Liver (tissue), 8 donors: ENCODE measurements at regions not wholly inside any gene's neighbourhood (a gene's known extent, or its start where the extent isn't known, plus 50 kb on each side); places are given as distances from the start of the nearest gene placed in this dataset.

Experiments
- DNase-seq: peaks from one replicate; pipeline ENCODE4 v3.0.0-alpha.2; 2017; ENCODE audit warnings: low spot score
- H3K27ac ChIP-seq, 2 donors: one replicate each; pipeline ENCODE4 v1.7.0; 2013; ENCODE audit warnings: inconsistent platforms in 2 of 2, low read length in 2 of 2, control low read depth in 1 of 2, low read depth in 1 of 2, mild to moderate bottlenecking in 1 of 2
- H3K27me3 ChIP-seq, 4 donors: one replicate each; pipeline versions ENCODE4 v1.6.1 to v1.7.0; 2013; ENCODE audit warnings: low read length in 3 of 4, inconsistent platforms in 1 of 4, mild to moderate bottlenecking in 1 of 4, moderate library complexity in 1 of 4; ENCODE audit not compliant: control insufficient read depth in 4 of 4, insufficient read depth in 4 of 4
- H3K36me3 ChIP-seq, 4 donors: one replicate each; pipeline versions ENCODE4 v1.6.1 to v1.7.0; 2013; ENCODE audit warnings: low read length in 3 of 4, mild to moderate bottlenecking in 3 of 4, low read depth in 1 of 4, moderate library complexity in 1 of 4; ENCODE audit not compliant: control insufficient read depth in 4 of 4, insufficient read depth in 3 of 4
- H3K4me1 ChIP-seq, 4 donors: one replicate each; pipeline versions ENCODE4 v1.6.1 to v1.7.0; 2013; ENCODE audit warnings: low read length in 3 of 4, mild to moderate bottlenecking in 3 of 4, moderate library complexity in 1 of 4; ENCODE audit not compliant: control insufficient read depth in 4 of 4, insufficient read depth in 4 of 4
- H3K4me3 ChIP-seq, 3 donors: one replicate each; pipeline versions ENCODE4 v1.6.1 to v1.7.0; 2013; ENCODE audit warnings: low read length in 3 of 3, control low read depth in 1 of 3, low read depth in 1 of 3, mild to moderate bottlenecking in 1 of 3
- H3K9ac ChIP-seq, 2 donors: one replicate each; pipeline ENCODE4 v1.7.0; 2013; ENCODE audit warnings: low read length in 2 of 2, mild to moderate bottlenecking in 2 of 2, moderate library complexity in 2 of 2, control low read depth in 1 of 2, low read depth in 1 of 2
- H3K9me3 ChIP-seq, 4 donors: one replicate each; pipeline versions ENCODE4 v1.6.1 to v1.7.0; 2013; ENCODE audit warnings: low read length in 3 of 4; ENCODE audit not compliant: control insufficient read depth in 4 of 4
- ATF3 ChIP-seq: IDR thresholded peaks from 2 replicates; pipeline ENCODE4 v1.6.1; 2016; ENCODE audit warnings: antibody characterized with exemption
- EGR1 ChIP-seq, 2 donors: IDR thresholded peaks; 2 replicates each; pipeline ENCODE4 v1.6.1; 2016 to 2018; ENCODE audit warnings: antibody characterized with exemption in 2 of 2, low read depth in 2 of 2
- FOXA1 ChIP-seq: IDR thresholded peaks from 2 replicates; pipeline ENCODE4 v1.6.1; 2016; ENCODE audit warnings: antibody characterized with exemption
- FOXA2 ChIP-seq: IDR thresholded peaks from 2 replicates; pipeline ENCODE4 v1.6.1; 2016; ENCODE audit warnings: antibody characterized with exemption
- GABPA ChIP-seq, 2 donors: IDR thresholded peaks in 1 of 2; conservative IDR thresholded peaks in 1 of 2; 2 replicates each; pipeline ENCODE4 v1.6.1; 2016; ENCODE audit warnings: antibody characterized with exemption in 2 of 2, mild to moderate bottlenecking in 1 of 2, moderate library complexity in 1 of 2
- HNF4A ChIP-seq, 2 donors: conservative IDR thresholded peaks; 2 replicates each; pipeline ENCODE4 v1.6.1; 2016; ENCODE audit warnings: antibody characterized with exemption in 2 of 2, mild to moderate bottlenecking in 2 of 2
- HNF4G ChIP-seq: IDR thresholded peaks from 2 replicates; pipeline ENCODE4 v1.6.1; 2016; ENCODE audit warnings: antibody characterized with exemption
- JUND ChIP-seq, 2 donors: IDR thresholded peaks; 2 replicates each; pipeline ENCODE4 v1.6.1; 2016; ENCODE audit warnings: antibody characterized with exemption in 2 of 2
- NR2F2 ChIP-seq: IDR thresholded peaks from 2 replicates; pipeline ENCODE4 v1.6.1; 2016; ENCODE audit warnings: antibody characterized with exemption
- RAD21 ChIP-seq, 2 donors: IDR thresholded peaks; 2 replicates each; pipeline ENCODE4 v1.6.1; 2016; ENCODE audit warnings: antibody characterized with exemption in 2 of 2, mild to moderate bottlenecking in 2 of 2
- REST ChIP-seq: IDR thresholded peaks from 2 replicates; pipeline ENCODE4 v1.6.1; 2016; ENCODE audit warnings: antibody characterized with exemption, mild to moderate bottlenecking
- RXRA ChIP-seq, 2 donors: IDR thresholded peaks; 2 replicates each; pipeline ENCODE4 v1.6.1; 2017 to 2018; ENCODE audit warnings: antibody characterized with exemption in 2 of 2, mild to moderate bottlenecking in 1 of 2
- SP1 ChIP-seq: IDR thresholded peaks from 2 replicates; pipeline ENCODE4 v1.6.1; 2018; ENCODE audit warnings: antibody characterized with exemption, mild to moderate bottlenecking
- TAF1 ChIP-seq: conservative IDR thresholded peaks from 2 replicates; pipeline ENCODE4 v1.6.1; 2016; ENCODE audit warnings: antibody characterized with exemption, mild to moderate bottlenecking
- YY1 ChIP-seq: IDR thresholded peaks from 2 replicates; pipeline ENCODE4 v1.6.1; 2016; ENCODE audit warnings: antibody characterized with exemption, mild to moderate bottlenecking
- WGBS: extraction: QIAGEN DNeasy Blood & Tissue Kit; methylation state at CpG from one replicate; pipeline ENCODE4 v1.1.7; 2013; 5-methylcytosine and 5-hydroxymethylcytosine counted together
- TF ChIP-seq, protein P1 (sequence below): IDR thresholded peaks from 2 replicates; pipeline ENCODE4 v1.6.1; 2016; ENCODE audit warnings: antibody characterized with exemption
- TF ChIP-seq, protein P2 (sequence below): fragments of 150-350 bp; IDR thresholded peaks from 2 replicates; pipeline ENCODE4 v1.5.1; 2017; ENCODE audit warnings: improper control_type of control experiment, low read depth, low read length; ENCODE audit not compliant: missing input control
- TF ChIP-seq, protein P3 (sequence below): IDR thresholded peaks from 2 replicates; pipeline ENCODE4 v1.6.1; 2016; ENCODE audit warnings: antibody characterized with exemption
- donor health status: healthy.
- donor health status: healthy.
- donor health status: healthy.
- donor health status: healthy.
- donor health status: healthy.

DNA sequence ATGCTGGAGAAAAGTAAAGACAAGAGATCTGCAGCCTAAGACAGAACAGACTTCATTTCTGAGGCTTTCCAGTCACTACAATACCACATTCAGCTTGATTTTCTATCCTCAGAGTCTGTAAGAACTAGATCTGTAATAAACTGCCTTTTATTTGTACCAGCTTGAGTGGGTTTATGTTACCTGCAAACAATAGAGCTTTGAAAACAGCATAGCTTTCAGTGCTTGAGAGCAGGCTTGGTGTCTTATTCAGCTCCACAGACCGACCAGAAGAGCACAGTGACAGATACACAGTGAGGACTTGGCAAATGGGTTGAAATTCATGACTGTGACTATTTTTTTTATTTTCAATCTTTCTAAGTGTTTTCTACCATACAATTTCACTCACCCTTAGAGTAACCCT lies 207.8 kb upstream of the OTX2 start:
- WGBS, result 73% methylated on average over 1 of the region's 1 CpG
- H3K9me3 ChIP-seq, result no peaks in the 10 kb centered on the region
- H3K4me3 ChIP-seq, result no peak overlapping the region
- no peak for DNase-seq
- TF ChIP-seq GABPA (IDR thresholded peaks at IDR 0.05 in 1 of 2, conservative IDR thresholded peaks at IDR 0.05 in 1 of 2), result no peak
- TF ChIP-seq JUND (IDR thresholded peaks at IDR 0.05), result no peak
- no peak for TF ChIP-seq ATF3
- TF ChIP-seq HNF4A (conservative IDR thresholded peaks at IDR 0.05), result no peak
- TF ChIP-seq FOXA2, result no peak
- TF ChIP-seq HNF4G, result no peak
- TF ChIP-seq, protein P1, sequence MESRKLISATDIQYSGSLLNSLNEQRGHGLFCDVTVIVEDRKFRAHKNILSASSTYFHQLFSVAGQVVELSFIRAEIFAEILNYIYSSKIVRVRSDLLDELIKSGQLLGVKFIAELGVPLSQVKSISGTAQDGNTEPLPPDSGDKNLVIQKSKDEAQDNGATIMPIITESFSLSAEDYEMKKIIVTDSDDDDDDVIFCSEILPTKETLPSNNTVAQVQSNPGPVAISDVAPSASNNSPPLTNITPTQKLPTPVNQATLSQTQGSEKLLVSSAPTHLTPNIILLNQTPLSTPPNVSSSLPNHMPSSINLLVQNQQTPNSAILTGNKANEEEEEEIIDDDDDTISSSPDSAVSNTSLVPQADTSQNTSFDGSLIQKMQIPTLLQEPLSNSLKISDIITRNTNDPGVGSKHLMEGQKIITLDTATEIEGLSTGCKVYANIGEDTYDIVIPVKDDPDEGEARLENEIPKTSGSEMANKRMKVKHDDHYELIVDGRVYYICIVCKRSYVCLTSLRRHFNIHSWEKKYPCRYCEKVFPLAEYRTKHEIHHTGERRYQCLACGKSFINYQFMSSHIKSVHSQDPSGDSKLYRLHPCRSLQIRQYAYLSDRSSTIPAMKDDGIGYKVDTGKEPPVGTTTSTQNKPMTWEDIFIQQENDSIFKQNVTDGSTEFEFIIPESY, result no peak
- no peak for TF ChIP-seq YY1
- no peak for TF ChIP-seq RAD21 (IDR thresholded peaks at IDR 0.05)
- no peak for TF ChIP-seq REST
- TF ChIP-seq RXRA (IDR thresholded peaks at IDR 0.05), result no peak
- no peak for TF ChIP-seq TAF1
- TF ChIP-seq, protein P2, sequence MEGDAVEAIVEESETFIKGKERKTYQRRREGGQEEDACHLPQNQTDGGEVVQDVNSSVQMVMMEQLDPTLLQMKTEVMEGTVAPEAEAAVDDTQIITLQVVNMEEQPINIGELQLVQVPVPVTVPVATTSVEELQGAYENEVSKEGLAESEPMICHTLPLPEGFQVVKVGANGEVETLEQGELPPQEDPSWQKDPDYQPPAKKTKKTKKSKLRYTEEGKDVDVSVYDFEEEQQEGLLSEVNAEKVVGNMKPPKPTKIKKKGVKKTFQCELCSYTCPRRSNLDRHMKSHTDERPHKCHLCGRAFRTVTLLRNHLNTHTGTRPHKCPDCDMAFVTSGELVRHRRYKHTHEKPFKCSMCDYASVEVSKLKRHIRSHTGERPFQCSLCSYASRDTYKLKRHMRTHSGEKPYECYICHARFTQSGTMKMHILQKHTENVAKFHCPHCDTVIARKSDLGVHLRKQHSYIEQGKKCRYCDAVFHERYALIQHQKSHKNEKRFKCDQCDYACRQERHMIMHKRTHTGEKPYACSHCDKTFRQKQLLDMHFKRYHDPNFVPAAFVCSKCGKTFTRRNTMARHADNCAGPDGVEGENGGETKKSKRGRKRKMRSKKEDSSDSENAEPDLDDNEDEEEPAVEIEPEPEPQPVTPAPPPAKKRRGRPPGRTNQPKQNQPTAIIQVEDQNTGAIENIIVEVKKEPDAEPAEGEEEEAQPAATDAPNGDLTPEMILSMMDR, result no peak
- TF ChIP-seq SP1, result no peak
- TF ChIP-seq, protein P3, sequence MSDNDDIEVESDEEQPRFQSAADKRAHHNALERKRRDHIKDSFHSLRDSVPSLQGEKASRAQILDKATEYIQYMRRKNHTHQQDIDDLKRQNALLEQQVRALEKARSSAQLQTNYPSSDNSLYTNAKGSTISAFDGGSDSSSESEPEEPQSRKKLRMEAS, result no peak
- no peak for TF ChIP-seq FOXA1
- no peak for TF ChIP-seq NR2F2
- no peak for TF ChIP-seq EGR1 (IDR thresholded peaks at IDR 0.05; ENCODE audit: low read depth in 2 of 2)
- H3K27ac ChIP-seq, result no peak overlapping the region
- H3K4me1 ChIP-seq, result no peaks in the 10 kb centered on the region
- no peaks in the 10 kb centered on the region for H3K36me3 ChIP-seq
- H3K27me3 ChIP-seq, result no peaks in the 10 kb centered on the region
- no peak overlapping the region for H3K9ac ChIP-seq
